H1 (cell line): ENCODE measurements at regions not wholly inside any gene's neighbourhood (a gene's known extent, or its start where the extent isn't known, plus 50 kb on each side); places are given as distances from the start of the nearest gene placed in this dataset.

ENCODE experiments used
- CBX5 ChIP-seq: fragments of 300-800, 300-1000 bp; sonication (generic); IDR thresholded peaks from 2 replicates; pipeline ENCODE4 v1.7.1; 2016; ENCODE audit warnings: antibody characterized with exemption, low read length, low read depth
- JUN ChIP-seq: IDR thresholded peaks from 2 replicates; pipeline ENCODE4 v1.6.1; 2011; ENCODE audit warnings: low read depth, mild to moderate bottlenecking, improper control_type of control experiment, low read length
- NANOG ChIP-seq: IDR thresholded peaks from 2 replicates; pipeline ENCODE4 v1.6.1; 2011; ENCODE audit warnings: low read length, low read depth, mild to moderate bottlenecking, inconsistent platforms; ENCODE audit not compliant: insufficient read depth, poor library complexity, severe bottlenecking
- NRF1 ChIP-seq: IDR thresholded peaks from 2 replicates; pipeline ENCODE4 v1.6.1; 2011; ENCODE audit warnings: mild to moderate bottlenecking, low read depth, low read length, improper control_type of control experiment
- POLR2AphosphoS5 ChIP-seq: IDR thresholded peaks from 2 replicates; pipeline ENCODE4 v1.6.1; 2011; ENCODE audit warnings: low read depth, low read length
- SIRT6 ChIP-seq: IDR thresholded peaks from one replicate; pipeline ENCODE4 v1.7.1; 2012; ENCODE audit warnings: low read length, inconsistent platforms
- SP4 ChIP-seq: IDR thresholded peaks from 2 replicates; pipeline ENCODE4 v1.6.1; 2012; ENCODE audit warnings: low read length, inconsistent platforms
- YY1 ChIP-seq: IDR thresholded peaks from 2 replicates; pipeline ENCODE4 v1.6.1; 2011; ENCODE audit warnings: low read depth, mild to moderate bottlenecking, low read length
- ZNF274 ChIP-seq: IDR thresholded peaks from 2 replicates; pipeline ENCODE4 v1.7.0; 2012; ENCODE audit warnings: low read length, borderline replicate concordance; ENCODE audit errors: extremely low read depth
- TF ChIP-seq, protein P1 (sequence below): fragments of 300-600 bp; sonication (generic); IDR thresholded peaks from 2 replicates; pipeline ENCODE4 v1.7.1; 2012; ENCODE audit warnings: low read length, moderate library complexity, mild to moderate bottlenecking, inconsistent platforms; ENCODE audit not compliant: insufficient replicate concordance
- TF ChIP-seq, protein P2 (sequence below): IDR thresholded peaks from 2 replicates; pipeline ENCODE4 v1.6.1; 2012; ENCODE audit warnings: low read length, inconsistent platforms

DNA sequence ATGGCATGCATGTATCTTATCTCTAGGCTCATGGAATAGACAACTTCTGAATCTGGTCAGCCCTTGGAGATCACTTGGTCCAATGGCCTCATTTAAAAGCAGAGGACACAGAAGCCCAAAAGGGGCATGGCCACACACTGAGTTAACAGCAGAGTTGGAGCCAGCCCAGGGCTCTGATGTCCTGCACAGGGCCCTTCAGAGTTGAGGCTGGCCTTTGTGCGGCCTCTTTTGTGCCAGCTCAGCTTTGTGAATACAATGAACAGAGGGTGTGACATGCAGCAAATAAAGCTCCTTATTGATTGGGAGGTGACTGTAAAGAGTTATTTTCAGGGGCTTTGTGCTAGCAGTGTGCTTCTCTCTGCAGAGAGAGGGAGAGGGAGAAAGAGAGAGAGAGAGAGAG is 150.1 kb upstream of the STK32A start (continued):
- TF ChIP-seq, protein P1, sequence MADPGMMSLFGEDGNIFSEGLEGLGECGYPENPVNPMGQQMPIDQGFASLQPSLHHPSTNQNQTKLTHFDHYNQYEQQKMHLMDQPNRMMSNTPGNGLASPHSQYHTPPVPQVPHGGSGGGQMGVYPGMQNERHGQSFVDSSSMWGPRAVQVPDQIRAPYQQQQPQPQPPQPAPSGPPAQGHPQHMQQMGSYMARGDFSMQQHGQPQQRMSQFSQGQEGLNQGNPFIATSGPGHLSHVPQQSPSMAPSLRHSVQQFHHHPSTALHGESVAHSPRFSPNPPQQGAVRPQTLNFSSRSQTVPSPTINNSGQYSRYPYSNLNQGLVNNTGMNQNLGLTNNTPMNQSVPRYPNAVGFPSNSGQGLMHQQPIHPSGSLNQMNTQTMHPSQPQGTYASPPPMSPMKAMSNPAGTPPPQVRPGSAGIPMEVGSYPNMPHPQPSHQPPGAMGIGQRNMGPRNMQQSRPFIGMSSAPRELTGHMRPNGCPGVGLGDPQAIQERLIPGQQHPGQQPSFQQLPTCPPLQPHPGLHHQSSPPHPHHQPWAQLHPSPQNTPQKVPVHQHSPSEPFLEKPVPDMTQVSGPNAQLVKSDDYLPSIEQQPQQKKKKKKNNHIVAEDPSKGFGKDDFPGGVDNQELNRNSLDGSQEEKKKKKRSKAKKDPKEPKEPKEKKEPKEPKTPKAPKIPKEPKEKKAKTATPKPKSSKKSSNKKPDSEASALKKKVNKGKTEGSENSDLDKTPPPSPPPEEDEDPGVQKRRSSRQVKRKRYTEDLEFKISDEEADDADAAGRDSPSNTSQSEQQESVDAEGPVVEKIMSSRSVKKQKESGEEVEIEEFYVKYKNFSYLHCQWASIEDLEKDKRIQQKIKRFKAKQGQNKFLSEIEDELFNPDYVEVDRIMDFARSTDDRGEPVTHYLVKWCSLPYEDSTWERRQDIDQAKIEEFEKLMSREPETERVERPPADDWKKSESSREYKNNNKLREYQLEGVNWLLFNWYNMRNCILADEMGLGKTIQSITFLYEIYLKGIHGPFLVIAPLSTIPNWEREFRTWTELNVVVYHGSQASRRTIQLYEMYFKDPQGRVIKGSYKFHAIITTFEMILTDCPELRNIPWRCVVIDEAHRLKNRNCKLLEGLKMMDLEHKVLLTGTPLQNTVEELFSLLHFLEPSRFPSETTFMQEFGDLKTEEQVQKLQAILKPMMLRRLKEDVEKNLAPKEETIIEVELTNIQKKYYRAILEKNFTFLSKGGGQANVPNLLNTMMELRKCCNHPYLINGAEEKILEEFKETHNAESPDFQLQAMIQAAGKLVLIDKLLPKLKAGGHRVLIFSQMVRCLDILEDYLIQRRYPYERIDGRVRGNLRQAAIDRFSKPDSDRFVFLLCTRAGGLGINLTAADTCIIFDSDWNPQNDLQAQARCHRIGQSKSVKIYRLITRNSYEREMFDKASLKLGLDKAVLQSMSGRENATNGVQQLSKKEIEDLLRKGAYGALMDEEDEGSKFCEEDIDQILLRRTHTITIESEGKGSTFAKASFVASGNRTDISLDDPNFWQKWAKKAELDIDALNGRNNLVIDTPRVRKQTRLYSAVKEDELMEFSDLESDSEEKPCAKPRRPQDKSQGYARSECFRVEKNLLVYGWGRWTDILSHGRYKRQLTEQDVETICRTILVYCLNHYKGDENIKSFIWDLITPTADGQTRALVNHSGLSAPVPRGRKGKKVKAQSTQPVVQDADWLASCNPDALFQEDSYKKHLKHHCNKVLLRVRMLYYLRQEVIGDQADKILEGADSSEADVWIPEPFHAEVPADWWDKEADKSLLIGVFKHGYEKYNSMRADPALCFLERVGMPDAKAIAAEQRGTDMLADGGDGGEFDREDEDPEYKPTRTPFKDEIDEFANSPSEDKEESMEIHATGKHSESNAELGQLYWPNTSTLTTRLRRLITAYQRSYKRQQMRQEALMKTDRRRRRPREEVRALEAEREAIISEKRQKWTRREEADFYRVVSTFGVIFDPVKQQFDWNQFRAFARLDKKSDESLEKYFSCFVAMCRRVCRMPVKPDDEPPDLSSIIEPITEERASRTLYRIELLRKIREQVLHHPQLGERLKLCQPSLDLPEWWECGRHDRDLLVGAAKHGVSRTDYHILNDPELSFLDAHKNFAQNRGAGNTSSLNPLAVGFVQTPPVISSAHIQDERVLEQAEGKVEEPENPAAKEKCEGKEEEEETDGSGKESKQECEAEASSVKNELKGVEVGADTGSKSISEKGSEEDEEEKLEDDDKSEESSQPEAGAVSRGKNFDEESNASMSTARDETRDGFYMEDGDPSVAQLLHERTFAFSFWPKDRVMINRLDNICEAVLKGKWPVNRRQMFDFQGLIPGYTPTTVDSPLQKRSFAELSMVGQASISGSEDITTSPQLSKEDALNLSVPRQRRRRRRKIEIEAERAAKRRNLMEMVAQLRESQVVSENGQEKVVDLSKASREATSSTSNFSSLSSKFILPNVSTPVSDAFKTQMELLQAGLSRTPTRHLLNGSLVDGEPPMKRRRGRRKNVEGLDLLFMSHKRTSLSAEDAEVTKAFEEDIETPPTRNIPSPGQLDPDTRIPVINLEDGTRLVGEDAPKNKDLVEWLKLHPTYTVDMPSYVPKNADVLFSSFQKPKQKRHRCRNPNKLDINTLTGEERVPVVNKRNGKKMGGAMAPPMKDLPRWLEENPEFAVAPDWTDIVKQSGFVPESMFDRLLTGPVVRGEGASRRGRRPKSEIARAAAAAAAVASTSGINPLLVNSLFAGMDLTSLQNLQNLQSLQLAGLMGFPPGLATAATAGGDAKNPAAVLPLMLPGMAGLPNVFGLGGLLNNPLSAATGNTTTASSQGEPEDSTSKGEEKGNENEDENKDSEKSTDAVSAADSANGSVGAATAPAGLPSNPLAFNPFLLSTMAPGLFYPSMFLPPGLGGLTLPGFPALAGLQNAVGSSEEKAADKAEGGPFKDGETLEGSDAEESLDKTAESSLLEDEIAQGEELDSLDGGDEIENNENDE, result no peak
- TF ChIP-seq YY1 (no peak), NRF1 (no peak), CBX5 (no peak), SP4 (no peak), SIRT6 (no peak), NANOG (no peak), POLR2AphosphoS5 (no peak), JUN (no peak), ZNF274 (no peak)
- TF ChIP-seq, protein P2, sequence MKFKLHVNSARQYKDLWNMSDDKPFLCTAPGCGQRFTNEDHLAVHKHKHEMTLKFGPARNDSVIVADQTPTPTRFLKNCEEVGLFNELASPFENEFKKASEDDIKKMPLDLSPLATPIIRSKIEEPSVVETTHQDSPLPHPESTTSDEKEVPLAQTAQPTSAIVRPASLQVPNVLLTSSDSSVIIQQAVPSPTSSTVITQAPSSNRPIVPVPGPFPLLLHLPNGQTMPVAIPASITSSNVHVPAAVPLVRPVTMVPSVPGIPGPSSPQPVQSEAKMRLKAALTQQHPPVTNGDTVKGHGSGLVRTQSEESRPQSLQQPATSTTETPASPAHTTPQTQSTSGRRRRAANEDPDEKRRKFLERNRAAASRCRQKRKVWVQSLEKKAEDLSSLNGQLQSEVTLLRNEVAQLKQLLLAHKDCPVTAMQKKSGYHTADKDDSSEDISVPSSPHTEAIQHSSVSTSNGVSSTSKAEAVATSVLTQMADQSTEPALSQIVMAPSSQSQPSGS, result no peak
